Stimulated activated CD8-positive, alpha-beta memory T cell treated with anti-CD3 and anti-CD28 coated beads, Interleukin-12 subunit alpha, Interleukin-12 subunit beta, amount 100 ng/mL, for 24 hours (primary cell): ENCODE measurements at regions not wholly inside any gene's neighbourhood (a gene's known extent, or its start where the extent isn't known, plus 50 kb on each side); places are given as distances from the start of the nearest gene placed in this dataset.

Source experiments
- DNase-seq: peaks from one replicate; pipeline ENCODE4 v3.0.0-alpha.2; 2020; ENCODE audit errors: extremely low read depth

- DNase-seq, result no peak
These were observed 999.7 kb upstream of the PIK3C3 start for GRCh38 chr18:40955351-40955750.

- no peak for DNase-seq
These were observed 1005.7 kb upstream of the PIK3C3 start for GRCh38 chr18:40949114-40949950.

- DNase-seq, result no peak
These were observed 1010.5 kb upstream of the PIK3C3 start for GRCh38 chr18:40944576-40944975.

- no peak for DNase-seq
These were observed 1015.1 kb upstream of the PIK3C3 start for GRCh38 chr18:40939656-40940515.

- DNase-seq, result no peak
These were observed 1016.4 kb upstream of the PIK3C3 start for GRCh38 chr18:40938615-40939014.

- DNase-seq, result no peak
These were observed 1017.6 kb upstream of the PIK3C3 start for GRCh38 chr18:40937386-40937785.

GRCh38 chr18:40935423-40935822 lies 1019.6 kb upstream of the PIK3C3 start:
- no peak for DNase-seq

- DNase-seq, result no peak
These were observed 1022.2 kb upstream of the PIK3C3 start for GRCh38 chr18:40932862-40933261.

GRCh38 chr18:40930211-40930882 lies 1024.7 kb upstream of the PIK3C3 start:
- DNase-seq, result no peak

- no peak for DNase-seq
These were observed 1025.6 kb upstream of the PIK3C3 start for GRCh38 chr18:40929399-40929798.

GRCh38 chr18:40926679-40927078 lies 1028.4 kb upstream of the PIK3C3 start:
- DNase-seq, result no peak

GRCh38 chr18:40925071-40925541 lies 1029.9 kb upstream of the PIK3C3 start:
- DNase-seq, result no peak

GRCh38 chr18:40921845-40922629 lies 1033.0 kb upstream of the PIK3C3 start:
- no peak for DNase-seq

GRCh38 chr18:40917056-40917455 lies 1038.0 kb upstream of the PIK3C3 start:
- no peak for DNase-seq

GRCh38 chr18:40915724-40916123 lies 1039.3 kb upstream of the PIK3C3 start:
- DNase-seq, result no peak

GRCh38 chr18:40911582-40912254 lies 1043.3 kb upstream of the PIK3C3 start:
- no peak for DNase-seq

GRCh38 chr18:40911041-40911440 lies 1044.0 kb upstream of the PIK3C3 start:
- no peak for DNase-seq

- DNase-seq, result no peak
These were observed 1047.2 kb upstream of the PIK3C3 start for GRCh38 chr18:40907842-40908241.

GRCh38 chr18:40904295-40904694 lies 1050.7 kb upstream of the PIK3C3 start:
- no peak for DNase-seq

- DNase-seq, result no peak
These were observed 1052.6 kb upstream of the PIK3C3 start for GRCh38 chr18:40902436-40902835.

GRCh38 chr18:40897884-40898283 lies 1057.2 kb upstream of the PIK3C3 start:
- no peak for DNase-seq
